ENCODE measurements at regions not wholly inside any gene's neighbourhood (a gene's known extent, or its start where the extent isn't known, plus 50 kb on each side); places are given as distances from the start of the nearest gene placed in this dataset.
A peak's percentile ranks its signal among the peaks of the same experiment; 100 is the strongest.
"Not testable (repeated sequence)": the region's sequence is repeated elsewhere in the genome, so short reads cannot be mapped to it uniquely, and the experiment has no call there.

DNA sequence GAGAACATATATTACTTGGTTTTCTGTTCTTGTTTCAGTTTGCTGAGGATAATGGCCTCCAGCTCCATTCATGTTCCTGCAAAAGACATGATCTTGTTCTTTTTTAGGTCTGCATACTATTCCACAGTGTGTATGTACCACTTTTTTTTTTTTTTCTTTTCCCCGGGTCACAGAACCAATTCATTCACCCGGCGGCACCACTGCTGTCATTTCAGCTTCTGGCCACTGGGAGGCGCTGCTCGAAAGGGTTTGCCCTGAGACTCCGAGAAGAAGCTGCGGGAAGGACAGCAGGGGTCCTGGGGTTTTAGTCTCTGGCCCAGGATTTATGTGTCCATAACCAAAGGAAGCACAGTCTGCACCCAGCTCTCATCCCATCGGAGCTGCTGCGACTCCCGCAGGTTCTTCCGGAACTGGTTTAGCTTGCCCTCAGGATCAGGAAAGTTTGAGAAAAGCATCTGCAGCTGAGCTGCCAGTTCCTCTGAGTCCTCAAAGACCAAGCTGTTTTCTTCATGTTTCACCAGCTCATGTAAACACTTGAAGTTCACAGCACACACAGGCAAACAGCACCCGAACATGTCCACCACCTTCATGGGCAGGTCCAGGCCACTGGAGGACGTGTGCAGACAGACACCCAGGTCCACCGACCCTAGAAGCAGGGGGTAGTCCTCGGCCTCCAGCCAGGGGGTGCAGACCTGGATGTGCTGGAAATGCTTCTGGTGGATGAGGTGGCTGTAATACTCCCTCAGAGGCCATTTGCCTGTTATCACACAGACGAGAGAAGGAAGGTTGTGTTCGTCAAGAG is 76.3 kb upstream of the KCNAB1 start:
- H3K36me3 ChIP-seq (ENCODE audit: insufficient read depth); H3K4me3 ChIP-seq (IDR thresholded peaks at IDR 0.05; ENCODE audit: insufficient read depth, low read depth, low read length); H3K9ac ChIP-seq; H3K79me2 ChIP-seq (ENCODE audit: insufficient read depth, low read depth); H3K27me3 ChIP-seq (ENCODE audit: insufficient read depth, low read depth); H3K4me1 ChIP-seq (ENCODE audit: low read depth, poor library complexity, severe bottlenecking); H4K20me1 ChIP-seq (ENCODE audit: insufficient read depth); H3K27ac ChIP-seq; H2AFZ ChIP-seq (ENCODE audit: low read depth); H3K4me2 ChIP-seq: not testable (repeated sequence)
- TF ChIP-seq, protein P1, sequence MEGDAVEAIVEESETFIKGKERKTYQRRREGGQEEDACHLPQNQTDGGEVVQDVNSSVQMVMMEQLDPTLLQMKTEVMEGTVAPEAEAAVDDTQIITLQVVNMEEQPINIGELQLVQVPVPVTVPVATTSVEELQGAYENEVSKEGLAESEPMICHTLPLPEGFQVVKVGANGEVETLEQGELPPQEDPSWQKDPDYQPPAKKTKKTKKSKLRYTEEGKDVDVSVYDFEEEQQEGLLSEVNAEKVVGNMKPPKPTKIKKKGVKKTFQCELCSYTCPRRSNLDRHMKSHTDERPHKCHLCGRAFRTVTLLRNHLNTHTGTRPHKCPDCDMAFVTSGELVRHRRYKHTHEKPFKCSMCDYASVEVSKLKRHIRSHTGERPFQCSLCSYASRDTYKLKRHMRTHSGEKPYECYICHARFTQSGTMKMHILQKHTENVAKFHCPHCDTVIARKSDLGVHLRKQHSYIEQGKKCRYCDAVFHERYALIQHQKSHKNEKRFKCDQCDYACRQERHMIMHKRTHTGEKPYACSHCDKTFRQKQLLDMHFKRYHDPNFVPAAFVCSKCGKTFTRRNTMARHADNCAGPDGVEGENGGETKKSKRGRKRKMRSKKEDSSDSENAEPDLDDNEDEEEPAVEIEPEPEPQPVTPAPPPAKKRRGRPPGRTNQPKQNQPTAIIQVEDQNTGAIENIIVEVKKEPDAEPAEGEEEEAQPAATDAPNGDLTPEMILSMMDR (conservative IDR thresholded peaks at IDR 0.05; ENCODE audit: low read depth, low read length) = peak; percentile 60

DNA sequence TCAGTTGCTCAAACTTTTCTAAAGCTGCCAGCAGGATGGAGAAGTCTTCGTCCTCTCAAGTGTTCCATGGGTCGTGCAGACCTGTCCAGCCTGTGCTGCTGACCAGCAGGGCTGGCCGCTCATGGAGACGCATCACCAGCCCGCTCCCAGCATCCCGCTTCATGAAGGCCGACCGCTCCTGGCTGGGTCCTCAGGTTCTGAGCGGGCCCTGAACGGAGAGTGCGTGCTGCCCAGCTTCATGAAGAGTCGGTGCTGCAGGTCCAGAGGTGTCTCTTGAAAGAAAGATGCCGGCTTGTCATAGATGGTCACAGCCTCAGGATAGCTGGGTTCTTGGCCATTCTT is 75.8 kb upstream of the KCNAB1 start:
- Histone ChIP-seq H2AFZ (ENCODE audit: low read depth) (no peak overlapping the region), H3K9ac (no peak overlapping the region), H3K79me2 (ENCODE audit: insufficient read depth, low read depth) (no peaks in the 10 kb centered on the region), H4K20me1 (ENCODE audit: insufficient read depth) (no peaks in the 10 kb centered on the region), H3K4me3 (IDR thresholded peaks at IDR 0.05; ENCODE audit: insufficient read depth, low read depth, low read length) (no peak overlapping the region), H3K36me3 (ENCODE audit: insufficient read depth) (no peaks in the 10 kb centered on the region), H3K4me2 (no peak overlapping the region), H3K27me3 (ENCODE audit: insufficient read depth, low read depth) (no peaks in the 10 kb centered on the region), H3K4me1 (ENCODE audit: low read depth, poor library complexity, severe bottlenecking) (no peaks in the 10 kb centered on the region), H3K27ac (no peak overlapping the region)
- TF ChIP-seq, protein P1 (conservative IDR thresholded peaks at IDR 0.05; ENCODE audit: low read depth, low read length) = no peak

DNA sequence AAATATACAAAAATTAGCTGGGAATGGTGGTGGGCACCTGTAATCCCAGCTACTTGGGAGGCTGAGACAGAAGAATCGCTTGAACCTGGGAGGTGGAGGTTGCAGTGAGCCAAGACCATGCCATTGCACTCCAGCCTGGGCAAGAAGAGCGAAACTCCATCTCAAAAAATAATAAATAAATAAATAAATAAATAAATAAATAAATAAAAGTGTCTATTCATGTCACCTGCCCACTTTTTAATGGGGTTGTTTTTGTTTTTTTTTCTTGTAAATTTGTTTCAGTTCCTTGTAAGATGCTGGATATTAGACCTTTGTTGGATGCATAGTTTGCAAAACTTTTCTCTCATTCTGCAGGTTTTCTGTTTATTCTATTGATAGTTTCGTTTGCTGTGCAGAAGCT is 71.9 kb upstream of the KCNAB1 start:
- H3K79me2 ChIP-seq (ENCODE audit: insufficient read depth, low read depth); H3K4me2 ChIP-seq; H2AFZ ChIP-seq (ENCODE audit: low read depth); H3K36me3 ChIP-seq (ENCODE audit: insufficient read depth); H3K9ac ChIP-seq; H3K4me3 ChIP-seq (IDR thresholded peaks at IDR 0.05; ENCODE audit: insufficient read depth, low read depth, low read length); H3K4me1 ChIP-seq (ENCODE audit: low read depth, poor library complexity, severe bottlenecking); H4K20me1 ChIP-seq (ENCODE audit: insufficient read depth); H3K27me3 ChIP-seq (ENCODE audit: insufficient read depth, low read depth); H3K27ac ChIP-seq: not testable (repeated sequence)

DNA sequence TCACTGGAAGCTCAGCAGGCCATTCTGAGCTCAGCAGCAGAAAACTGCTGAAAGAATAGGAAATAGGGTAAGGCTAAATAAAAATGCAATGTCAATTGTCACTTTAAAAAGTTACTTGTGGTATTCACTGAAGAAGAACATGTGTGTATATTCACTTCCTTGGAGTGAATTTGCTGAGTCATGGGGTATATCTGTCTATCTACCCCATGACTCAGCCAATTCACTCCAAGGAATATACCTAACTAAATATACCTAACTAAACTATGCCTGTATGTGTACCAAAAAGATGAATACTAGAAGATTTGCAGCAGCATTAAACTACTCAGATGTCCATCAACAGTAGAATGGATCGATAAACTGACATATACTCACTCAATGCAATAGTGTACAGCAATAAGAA is 69.5 kb upstream of the KCNAB1 start:
- Histone ChIP-seq H3K9ac (no peak overlapping the region), H3K4me1 (ENCODE audit: low read depth, poor library complexity, severe bottlenecking) (peaks cover 6% of the 10 kb centered on the region), H2AFZ (ENCODE audit: low read depth) (peak overlapping the region; percentile 19; the same call in 1 of the 2 replicates), H3K27ac (no peak overlapping the region), H3K4me3 (IDR thresholded peaks at IDR 0.05; ENCODE audit: insufficient read depth, low read depth, low read length) (no peak overlapping the region), H3K27me3 (ENCODE audit: insufficient read depth, low read depth) (no peaks in the 10 kb centered on the region), H3K36me3 (ENCODE audit: insufficient read depth) (no peaks in the 10 kb centered on the region), H4K20me1 (ENCODE audit: insufficient read depth) (no peaks in the 10 kb centered on the region), H3K4me2 (no peak overlapping the region), H3K79me2 (ENCODE audit: insufficient read depth, low read depth) (no peaks in the 10 kb centered on the region)
- TF ChIP-seq, protein P1 (conservative IDR thresholded peaks at IDR 0.05; ENCODE audit: low read depth, low read length) = no peak

DNA sequence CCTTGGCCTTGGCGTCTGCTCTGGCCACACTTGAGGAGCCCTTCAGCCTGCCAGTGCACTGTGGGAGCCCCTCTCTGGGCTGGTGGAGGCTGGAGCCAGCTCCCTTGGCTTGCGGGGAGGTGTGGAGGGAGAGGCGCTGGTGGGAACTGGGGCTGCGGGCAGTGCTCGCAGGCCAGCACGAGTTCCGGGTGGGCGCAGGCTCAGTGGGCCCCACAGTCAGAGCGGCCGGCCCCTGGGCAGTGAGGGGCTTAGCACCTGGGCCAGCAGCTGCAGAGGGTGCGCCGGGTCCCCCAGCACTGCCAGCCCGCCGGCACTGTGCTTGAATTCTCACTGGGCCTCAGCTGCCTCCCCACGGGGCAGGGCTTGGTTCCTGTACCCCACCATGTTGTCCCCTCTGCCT is 68.7 kb upstream of the KCNAB1 start:
- no peaks in the 10 kb centered on the region for H3K79me2 ChIP-seq (ENCODE audit: insufficient read depth, low read depth)
- no peaks in the 10 kb centered on the region for H3K36me3 ChIP-seq (ENCODE audit: insufficient read depth)
- no peak overlapping the region for H3K27ac ChIP-seq
- peaks cover 6% of the 10 kb centered on the region for H3K4me1 ChIP-seq (ENCODE audit: low read depth, poor library complexity, severe bottlenecking)
- no peak overlapping the region for H3K9ac ChIP-seq
- H3K4me2 ChIP-seq = no peak overlapping the region
- TF ChIP-seq, protein P1 (conservative IDR thresholded peaks at IDR 0.05; ENCODE audit: low read depth, low read length) = no peak
- no peaks in the 10 kb centered on the region for H3K27me3 ChIP-seq (ENCODE audit: insufficient read depth, low read depth)
- no peaks in the 10 kb centered on the region for H4K20me1 ChIP-seq (ENCODE audit: insufficient read depth)
- H2AFZ ChIP-seq (ENCODE audit: low read depth) = no peak overlapping the region
- no peak overlapping the region for H3K4me3 ChIP-seq (IDR thresholded peaks at IDR 0.05; ENCODE audit: insufficient read depth, low read depth, low read length)

All from KMS-11 (cell line).